Thoracic aorta (tissue), 2 donors: ENCODE measurements at regions not wholly inside any gene's neighbourhood (a gene's known extent, or its start where the extent isn't known, plus 50 kb on each side); places are given as distances from the start of the nearest gene placed in this dataset.

Experiments
- ATAC-seq: fragments of 150-250 bp; one replicate; pipeline ENCODE4 v1.8.0; 2017; ENCODE audit warnings: low read depth; ENCODE audit not compliant: insufficient number of reproducible peaks, low FRiP score
- DNase-seq: peaks from one replicate; pipeline ENCODE4 v3.0.0-alpha.2; 2020; ENCODE audit warnings: low spot score
- H3K27ac ChIP-seq, 2 donors: fragments of 200-600 bp; sonication (generic); 1 replicate in 1 of 2; 2 replicates in 1 of 2; pipeline ENCODE4 v1.5.1; 2016; ENCODE audit warnings: mild to moderate bottlenecking in 2 of 2, moderate library complexity in 2 of 2
- H3K27me3 ChIP-seq: fragments of 200-600 bp; sonication (generic); replicated peaks from 2 replicates; pipeline ENCODE4 v1.6.0; 2016; ENCODE audit warnings: mild to moderate bottlenecking; ENCODE audit not compliant: insufficient read depth
- H3K36me3 ChIP-seq: fragments of 200-600 bp; sonication (generic); one replicate; pipeline ENCODE4 v1.5.1; 2016
- H3K4me1 ChIP-seq, 2 donors: fragments of 200-600 bp; sonication (generic); 1 replicate in 1 of 2; 2 replicates in 1 of 2; pipeline versions ENCODE4 v1.5.1 to v1.6.0; 2016; ENCODE audit warnings: low read depth in 2 of 2, mild to moderate bottlenecking in 1 of 2; ENCODE audit not compliant: control insufficient read depth in 1 of 2
- H3K4me3 ChIP-seq: fragments of 200-600 bp; sonication (generic); 2 replicates; pipeline ENCODE4 v1.5.1; 2016; ENCODE audit warnings: mild to moderate bottlenecking
- H3K9me3 ChIP-seq: fragments of 200-600 bp; sonication (generic); 2 replicates; pipeline ENCODE4 v1.5.1; 2016
- CTCF ChIP-seq: fragments of 200-600 bp; sonication (generic); IDR thresholded peaks from one replicate; pipeline ENCODE4 v1.5.1; 2019; ENCODE audit warnings: antibody characterized with exemption

GRCh38 chr6:14858808-14859207 lies 387.1 kb upstream of the JARID2 start:
- no peak overlapping the region for H3K4me3 ChIP-seq
- H3K27ac ChIP-seq = no peak overlapping the region
- no peaks in the 10 kb centered on the region for H3K9me3 ChIP-seq
- H3K36me3 ChIP-seq = no peaks in the 10 kb centered on the region
- DNase-seq (no peak), ATAC-seq (no peak)
- H3K27me3 ChIP-seq = no peaks in the 10 kb centered on the region
- no peak for TF ChIP-seq CTCF
- H3K4me1 ChIP-seq = no peaks in the 10 kb centered on the region

GRCh38 chr6:14860774-14861173 lies 385.1 kb upstream of the JARID2 start:
- no peaks in the 10 kb centered on the region for H3K36me3 ChIP-seq
- no peak for TF ChIP-seq CTCF
- H3K4me3 ChIP-seq = no peak overlapping the region
- H3K4me1 ChIP-seq = no peaks in the 10 kb centered on the region
- no peak for ATAC-seq
- no peaks in the 10 kb centered on the region for H3K27me3 ChIP-seq
- H3K27ac ChIP-seq = no peak overlapping the region
- H3K9me3 ChIP-seq = no peaks in the 10 kb centered on the region
- no peak for DNase-seq

GRCh38 chr6:14861491-14861943 lies 384.4 kb upstream of the JARID2 start:
- H3K4me3 ChIP-seq = no peak overlapping the region
- H3K9me3 ChIP-seq = no peaks in the 10 kb centered on the region
- no peaks in the 10 kb centered on the region for H3K36me3 ChIP-seq
- no peak for DNase-seq
- H3K27ac ChIP-seq = no peak overlapping the region
- no peaks in the 10 kb centered on the region for H3K4me1 ChIP-seq
- ATAC-seq = no peak
- no peaks in the 10 kb centered on the region for H3K27me3 ChIP-seq
- TF ChIP-seq CTCF = no peak

- Histone ChIP-seq H3K27ac (no peak overlapping the region), H3K4me1 (no peaks in the 10 kb centered on the region), H3K36me3 (no peaks in the 10 kb centered on the region), H3K9me3 (no peaks in the 10 kb centered on the region), H3K27me3 (no peaks in the 10 kb centered on the region), H3K4me3 (no peak overlapping the region)
- DNase-seq (no peak), ATAC-seq (no peak)
- no peak for TF ChIP-seq CTCF
Measured at GRCh38 chr6:14862845-14863244, 383.0 kb upstream of the JARID2 start.

- Histone ChIP-seq H3K36me3 (no peaks in the 10 kb centered on the region), H3K4me1 (no peaks in the 10 kb centered on the region), H3K4me3 (no peak overlapping the region), H3K27ac (no peak overlapping the region), H3K9me3 (no peaks in the 10 kb centered on the region), H3K27me3 (no peaks in the 10 kb centered on the region)
- ATAC-seq (no peak), DNase-seq (no peak)
- TF ChIP-seq CTCF = no peak
Measured at GRCh38 chr6:14863902-14864850, 381.7 kb upstream of the JARID2 start.
